ENCODE measurements at regions not wholly inside any gene's neighbourhood (a gene's known extent, or its start where the extent isn't known, plus 50 kb on each side); places are given as distances from the start of the nearest gene placed in this dataset.

- Histone ChIP-seq H3K36me3 (replicated peaks) (no peaks in the 10 kb centered on the region), H3K4me3 (ENCODE audit: low read depth, low read length) (no peak overlapping the region), H3K27ac (no peak overlapping the region), H3K27me3 (replicated peaks) (no peaks in the 10 kb centered on the region)
- DNase-seq, result no peak
- in situ Hi-C loops (cut with HindIII; ENCODE audit: low pct_ligation_motif_present, low sequenced_read_pairs), result no loop called here
- TF ChIP-seq CTCF (IDR thresholded peaks at IDR 0.05; ENCODE audit: low read depth, low read length, missing control alignments), result no peak
Measured at GRCh38 chr17:72574675-72575510, 454.1 kb downstream of the SOX9 start.

- Histone ChIP-seq H3K27ac (no peak overlapping the region), H3K36me3 (replicated peaks) (no peaks in the 10 kb centered on the region), H3K27me3 (replicated peaks) (no peaks in the 10 kb centered on the region), H3K4me3 (ENCODE audit: low read depth, low read length) (no peak overlapping the region)
- DNase-seq, result no peak
- in situ Hi-C loops (cut with HindIII; ENCODE audit: low pct_ligation_motif_present, low sequenced_read_pairs), result no loop called here
- no peak for TF ChIP-seq CTCF (IDR thresholded peaks at IDR 0.05; ENCODE audit: low read depth, low read length, missing control alignments)
Measured at GRCh38 chr17:72575542-72576233, 454.9 kb downstream of the SOX9 start.

GRCh38 chr17:72576289-72576759 is 455.5 kb downstream of the SOX9 start:
- Histone ChIP-seq H3K36me3 (replicated peaks) (no peaks in the 10 kb centered on the region), H3K4me3 (ENCODE audit: low read depth, low read length) (no peak overlapping the region), H3K27ac (no peak overlapping the region), H3K27me3 (replicated peaks) (no peaks in the 10 kb centered on the region)
- no peak for DNase-seq
- TF ChIP-seq CTCF (IDR thresholded peaks at IDR 0.05; ENCODE audit: low read depth, low read length, missing control alignments), result no peak
- in situ Hi-C loops (cut with HindIII; ENCODE audit: low pct_ligation_motif_present, low sequenced_read_pairs), result no loop called here

GRCh38 chr17:72578817-72579470 is 458.1 kb downstream of the SOX9 start:
- H3K36me3 ChIP-seq (replicated peaks), result peaks cover 6% of the 10 kb centered on the region
- in situ Hi-C loops (cut with HindIII; ENCODE audit: low pct_ligation_motif_present, low sequenced_read_pairs), result no loop called here
- no peak for TF ChIP-seq CTCF (IDR thresholded peaks at IDR 0.05; ENCODE audit: low read depth, low read length, missing control alignments)
- H3K27ac ChIP-seq, result no peak overlapping the region
- no peaks in the 10 kb centered on the region for H3K27me3 ChIP-seq (replicated peaks)
- H3K4me3 ChIP-seq (ENCODE audit: low read depth, low read length), result no peak overlapping the region
- DNase-seq, result no peak

GRCh38 chr17:72579990-72580320 is 459.1 kb downstream of the SOX9 start:
- Histone ChIP-seq H3K27me3 (replicated peaks) (no peaks in the 10 kb centered on the region), H3K4me3 (ENCODE audit: low read depth, low read length) (no peak overlapping the region), H3K36me3 (replicated peaks) (peaks cover 6% of the 10 kb centered on the region), H3K27ac (no peak overlapping the region)
- in situ Hi-C loops (cut with HindIII; ENCODE audit: low pct_ligation_motif_present, low sequenced_read_pairs), result no loop called here
- no peak for DNase-seq
- no peak for TF ChIP-seq CTCF (IDR thresholded peaks at IDR 0.05; ENCODE audit: low read depth, low read length, missing control alignments)

Data from brain microvascular endothelial cell (primary cell).